Left forelimb (tissue), 1 donor: ENCODE measurements at regions not wholly inside any gene's neighbourhood (a gene's known extent, or its start where the extent isn't known, plus 50 kb on each side); places are given as distances from the start of the nearest gene placed in this dataset.
"Not testable (repeated sequence)": the region's sequence is repeated elsewhere in the genome, so short reads cannot be mapped to it uniquely, and the experiment has no call there.

Source experiments
- DNase-seq: peaks from one replicate; pipeline ENCODE4 v3.0.0-alpha.2; 2018; ENCODE audit warnings: low spot score

- DNase-seq = no peak
Observed at GRCh38 chr5:14054965-14055963, 87.9 kb upstream of the TRIO start.

- DNase-seq = no peak
Observed at GRCh38 chr5:14054111-14054854, 88.9 kb upstream of the TRIO start.

GRCh38 chr5:14050821-14051220 is 92.3 kb upstream of the TRIO start:
- DNase-seq = no peak

- no peak for DNase-seq
Observed at GRCh38 chr5:14048434-14048833, 94.7 kb upstream of the TRIO start.

GRCh38 chr5:14041528-14042192 is 97.2 kb upstream of the DNAH5 start:
- DNase-seq = no peak

- no peak for DNase-seq
Observed at GRCh38 chr5:14040542-14040941, 96.1 kb upstream of the DNAH5 start.

- DNase-seq = no peak
Observed at GRCh38 chr5:14039576-14039975, 95.1 kb upstream of the DNAH5 start.

GRCh38 chr5:14039063-14039462 is 94.6 kb upstream of the DNAH5 start:
- no peak for DNase-seq

GRCh38 chr5:14038341-14038959 is 94.0 kb upstream of the DNAH5 start:
- no peak for DNase-seq

GRCh38 chr5:14036947-14037346 is 92.5 kb upstream of the DNAH5 start:
- no peak for DNase-seq

- no peak for DNase-seq
Observed at GRCh38 chr5:14036514-14036913, 92.0 kb upstream of the DNAH5 start.

GRCh38 chr5:14035859-14036503 is 91.5 kb upstream of the DNAH5 start:
- DNase-seq = no peak

GRCh38 chr5:14034963-14035362 is 90.5 kb upstream of the DNAH5 start:
- DNase-seq = no peak

- no peak for DNase-seq
Observed at GRCh38 chr5:14032918-14033317, 88.4 kb upstream of the DNAH5 start.

GRCh38 chr5:14028938-14029584 is 84.6 kb upstream of the DNAH5 start:
- no peak for DNase-seq

GRCh38 chr5:14028188-14028587 is 83.7 kb upstream of the DNAH5 start:
- DNase-seq = no peak

GRCh38 chr5:14025569-14026286 is 81.2 kb upstream of the DNAH5 start:
- no peak for DNase-seq

GRCh38 chr5:14022971-14023370 is 78.5 kb upstream of the DNAH5 start:
- DNase-seq = no peak

GRCh38 chr5:14020944-14021343 is 76.5 kb upstream of the DNAH5 start:
- DNase-seq = not testable (repeated sequence)

- DNase-seq = no peak
Observed at GRCh38 chr5:14019768-14020290, 75.3 kb upstream of the DNAH5 start.
